ENCODE measurements at regions not wholly inside any gene's neighbourhood (a gene's known extent, or its start where the extent isn't known, plus 50 kb on each side); places are given as distances from the start of the nearest gene placed in this dataset.

GRCh38 chr3:20327889-20328288, 141.9 kb upstream of the SGO1 start:
- TF ChIP-seq, protein P1, sequence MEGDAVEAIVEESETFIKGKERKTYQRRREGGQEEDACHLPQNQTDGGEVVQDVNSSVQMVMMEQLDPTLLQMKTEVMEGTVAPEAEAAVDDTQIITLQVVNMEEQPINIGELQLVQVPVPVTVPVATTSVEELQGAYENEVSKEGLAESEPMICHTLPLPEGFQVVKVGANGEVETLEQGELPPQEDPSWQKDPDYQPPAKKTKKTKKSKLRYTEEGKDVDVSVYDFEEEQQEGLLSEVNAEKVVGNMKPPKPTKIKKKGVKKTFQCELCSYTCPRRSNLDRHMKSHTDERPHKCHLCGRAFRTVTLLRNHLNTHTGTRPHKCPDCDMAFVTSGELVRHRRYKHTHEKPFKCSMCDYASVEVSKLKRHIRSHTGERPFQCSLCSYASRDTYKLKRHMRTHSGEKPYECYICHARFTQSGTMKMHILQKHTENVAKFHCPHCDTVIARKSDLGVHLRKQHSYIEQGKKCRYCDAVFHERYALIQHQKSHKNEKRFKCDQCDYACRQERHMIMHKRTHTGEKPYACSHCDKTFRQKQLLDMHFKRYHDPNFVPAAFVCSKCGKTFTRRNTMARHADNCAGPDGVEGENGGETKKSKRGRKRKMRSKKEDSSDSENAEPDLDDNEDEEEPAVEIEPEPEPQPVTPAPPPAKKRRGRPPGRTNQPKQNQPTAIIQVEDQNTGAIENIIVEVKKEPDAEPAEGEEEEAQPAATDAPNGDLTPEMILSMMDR (IDR thresholded peaks at IDR 0.05): no peak
- H3K27me3 Mint-ChIP-seq (ENCODE audit: unreplicated experiment): peaks cover 3% of the 10 kb centered on the region

DNA sequence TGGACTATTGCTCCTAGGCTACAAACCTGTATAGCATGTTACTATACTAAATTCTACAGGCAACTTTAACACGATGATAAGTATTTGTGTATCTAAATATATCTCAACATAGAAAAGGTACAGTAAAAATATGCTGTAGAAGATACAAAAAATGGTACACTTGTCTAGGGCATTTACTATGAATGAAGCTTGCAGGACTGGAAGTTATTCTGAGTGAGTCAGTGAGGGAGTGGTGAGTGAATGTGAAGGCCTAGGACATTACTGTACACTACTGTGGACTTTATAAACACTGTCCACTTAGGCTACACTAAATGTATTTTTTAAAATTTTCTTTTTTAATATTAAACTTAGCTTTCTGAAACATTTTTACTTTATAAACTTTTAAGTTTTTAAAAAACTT, 140.5 kb upstream of the SGO1 start:
- no peak for DNase-seq (ENCODE audit: extremely low spot score, unreplicated experiment)
- TF ChIP-seq, protein P1 (IDR thresholded peaks at IDR 0.05): no peak
- Mint-ChIP-seq H3K4me1 (ENCODE audit: unreplicated experiment) (no peaks in the 10 kb centered on the region), H3K27me3 (ENCODE audit: unreplicated experiment) (no peaks in the 10 kb centered on the region), H3K9me3 (ENCODE audit: unreplicated experiment) (no peaks in the 10 kb centered on the region), H3K36me3 (ENCODE audit: unreplicated experiment) (no peaks in the 10 kb centered on the region), H3K4me3 (ENCODE audit: unreplicated experiment) (no peak overlapping the region), H3K27ac (ENCODE audit: unreplicated experiment) (no peak overlapping the region)

More at GRCh38 chr3:20327889-20328288, 141.9 kb upstream of the SGO1 start:
- no peak for DNase-seq (ENCODE audit: extremely low spot score, unreplicated experiment)
- H3K4me3 Mint-ChIP-seq (ENCODE audit: unreplicated experiment): no peak overlapping the region
- H3K36me3 Mint-ChIP-seq (ENCODE audit: unreplicated experiment): no peaks in the 10 kb centered on the region
- no peaks in the 10 kb centered on the region for H3K9me3 Mint-ChIP-seq (ENCODE audit: unreplicated experiment)
- no peak overlapping the region for H3K27ac Mint-ChIP-seq (ENCODE audit: unreplicated experiment)
- no peaks in the 10 kb centered on the region for H3K4me1 Mint-ChIP-seq (ENCODE audit: unreplicated experiment)

DNA sequence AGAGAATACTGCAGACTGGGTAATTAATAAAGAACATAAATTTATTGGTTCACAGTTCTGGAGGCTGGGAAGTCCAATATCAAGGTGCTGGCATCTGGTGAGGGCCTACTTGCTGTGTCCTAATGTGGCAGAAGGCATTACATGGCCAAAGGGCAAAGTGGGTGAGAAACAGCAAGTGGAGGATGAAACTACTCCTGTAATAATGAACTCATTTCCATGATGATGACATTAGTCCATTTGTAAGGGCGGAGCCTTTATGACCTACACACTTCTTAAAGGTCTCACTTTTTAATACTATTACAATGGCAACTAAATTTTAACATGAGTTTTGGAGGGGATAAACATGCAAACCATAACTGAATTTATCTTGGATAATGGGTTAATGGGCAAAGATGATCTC, 139.6 kb upstream of the SGO1 start:
- Mint-ChIP-seq H3K4me1 (ENCODE audit: unreplicated experiment) (no peaks in the 10 kb centered on the region), H3K9me3 (ENCODE audit: unreplicated experiment) (no peaks in the 10 kb centered on the region), H3K27me3 (ENCODE audit: unreplicated experiment) (no peaks in the 10 kb centered on the region), H3K4me3 (ENCODE audit: unreplicated experiment) (no peak overlapping the region), H3K27ac (ENCODE audit: unreplicated experiment) (no peak overlapping the region), H3K36me3 (ENCODE audit: unreplicated experiment) (no peaks in the 10 kb centered on the region)
- DNase-seq (ENCODE audit: extremely low spot score, unreplicated experiment): no peak
- TF ChIP-seq, protein P1 (IDR thresholded peaks at IDR 0.05): no peak

DNA sequence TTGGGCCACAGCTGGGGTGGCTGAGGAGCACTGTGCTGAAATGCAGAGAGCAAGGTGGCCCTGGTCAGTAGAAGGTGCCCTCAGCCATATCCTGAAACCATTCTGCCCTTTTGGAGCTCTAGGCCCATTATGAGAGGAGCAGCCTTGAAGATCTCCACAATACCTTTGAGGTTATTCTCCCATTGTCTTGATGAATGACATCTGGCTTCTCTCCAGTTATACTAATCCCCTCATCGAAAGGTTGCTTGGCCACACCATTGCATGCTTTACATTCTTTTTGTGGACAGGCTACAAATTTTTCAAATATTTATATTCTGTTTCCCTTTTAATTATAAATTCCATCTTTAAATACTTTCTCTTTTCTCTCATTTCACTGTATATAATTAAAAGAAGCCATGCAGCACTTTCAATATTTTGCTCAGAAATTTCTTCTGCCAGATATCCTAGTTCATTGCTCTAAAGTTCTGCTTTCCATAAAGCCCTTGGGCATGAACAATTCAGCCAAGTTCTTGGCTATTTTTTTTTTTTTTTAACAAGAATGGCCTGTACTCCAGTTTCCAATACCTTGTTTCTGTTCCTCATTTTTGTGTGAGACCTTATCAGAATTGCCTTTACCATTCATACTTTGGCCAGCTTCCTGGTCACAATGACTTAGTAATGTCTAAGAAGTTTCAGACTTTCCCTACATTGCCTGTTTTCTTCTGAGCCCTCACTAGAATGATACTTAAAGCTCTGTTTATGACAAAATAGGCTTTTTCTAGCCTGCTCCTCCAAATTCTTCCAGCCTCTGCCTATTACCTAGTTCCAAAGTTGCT, 138.9 kb upstream of the SGO1 start:
- Mint-ChIP-seq H3K27me3 (ENCODE audit: unreplicated experiment) (no peaks in the 10 kb centered on the region), H3K4me3 (ENCODE audit: unreplicated experiment) (no peak overlapping the region), H3K36me3 (ENCODE audit: unreplicated experiment) (no peaks in the 10 kb centered on the region), H3K4me1 (ENCODE audit: unreplicated experiment) (no peaks in the 10 kb centered on the region), H3K9me3 (ENCODE audit: unreplicated experiment) (no peaks in the 10 kb centered on the region), H3K27ac (ENCODE audit: unreplicated experiment) (no peak overlapping the region)
- TF ChIP-seq, protein P1 (IDR thresholded peaks at IDR 0.05): no peak
- DNase-seq (ENCODE audit: extremely low spot score, unreplicated experiment): no peak

DNA sequence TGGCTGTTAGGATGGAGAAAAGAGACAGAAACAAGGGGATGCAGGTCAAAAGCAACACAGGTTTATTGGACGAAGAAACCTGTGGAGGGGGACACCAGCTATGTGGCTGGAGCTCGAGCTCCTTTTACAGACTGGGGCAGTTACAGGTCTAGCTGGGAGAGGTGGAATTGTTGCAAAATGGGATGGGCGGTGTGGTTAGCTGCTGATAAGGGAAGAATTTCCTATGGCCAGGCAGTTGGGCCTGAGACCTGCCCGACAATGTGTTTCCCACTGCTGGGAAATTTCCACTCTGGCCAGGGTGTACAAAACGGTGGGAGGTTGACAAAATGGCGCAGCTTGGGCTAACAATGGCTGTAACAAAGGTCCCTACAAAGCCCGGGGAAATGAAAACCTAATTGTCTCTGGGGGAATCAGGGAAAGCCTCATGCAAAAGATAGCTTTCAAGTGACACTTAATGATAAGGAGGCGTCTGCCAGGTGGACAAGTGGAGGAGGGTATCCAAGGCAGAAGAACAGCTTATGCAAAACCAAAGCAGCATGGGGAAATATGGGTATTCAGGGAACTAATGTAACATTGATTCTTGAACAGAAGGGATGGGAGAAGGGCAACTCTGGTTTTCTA, 137.4 kb upstream of the SGO1 start:
- no peak for DNase-seq (ENCODE audit: extremely low spot score, unreplicated experiment)
- no peak overlapping the region for H3K27ac Mint-ChIP-seq (ENCODE audit: unreplicated experiment)
- no peaks in the 10 kb centered on the region for H3K4me1 Mint-ChIP-seq (ENCODE audit: unreplicated experiment)
- TF ChIP-seq, protein P1 (IDR thresholded peaks at IDR 0.05): no peak
- H3K36me3 Mint-ChIP-seq (ENCODE audit: unreplicated experiment): no peaks in the 10 kb centered on the region
- no peaks in the 10 kb centered on the region for H3K27me3 Mint-ChIP-seq (ENCODE audit: unreplicated experiment)
- no peaks in the 10 kb centered on the region for H3K9me3 Mint-ChIP-seq (ENCODE audit: unreplicated experiment)
- H3K4me3 Mint-ChIP-seq (ENCODE audit: unreplicated experiment): no peak overlapping the region

Measured in osteocyte (in vitro differentiated cells).